Endodermal cell (in vitro differentiated cells): ENCODE measurements at regions not wholly inside any gene's neighbourhood (a gene's known extent, or its start where the extent isn't known, plus 50 kb on each side); places are given as distances from the start of the nearest gene placed in this dataset.

Source experiments
- DNase-seq: peaks from one replicate; pipeline ENCODE4 v3.0.0-alpha.2; 2017
- H3K27ac ChIP-seq: 2 replicates; pipeline ENCODE4 v1.5.1; 2013; ENCODE audit warnings: mild to moderate bottlenecking, low read depth, low read length, moderate library complexity
- H3K27me3 ChIP-seq: 2 replicates; pipeline ENCODE4 v1.6.1; 2013; ENCODE audit warnings: mild to moderate bottlenecking, low read length, moderate library complexity; ENCODE audit not compliant: insufficient read depth, control insufficient read depth, poor library complexity, severe bottlenecking
- H3K36me3 ChIP-seq: 2 replicates; pipeline ENCODE4 v1.7.0; 2013; ENCODE audit warnings: mild to moderate bottlenecking, low read length, moderate library complexity; ENCODE audit not compliant: control insufficient read depth, insufficient read depth
- H3K4me1 ChIP-seq: one replicate; pipeline ENCODE4 v1.7.0; 2013; ENCODE audit warnings: low read length; ENCODE audit not compliant: control insufficient read depth, insufficient read depth
- H3K4me3 ChIP-seq: 2 replicates; pipeline ENCODE4 v1.5.1; 2013; ENCODE audit warnings: mild to moderate bottlenecking, low read length, moderate library complexity
- H3K9ac ChIP-seq: 2 replicates; pipeline ENCODE4 v1.6.1; 2013; ENCODE audit warnings: mild to moderate bottlenecking, low read length, moderate library complexity; ENCODE audit not compliant: poor library complexity, severe bottlenecking; ENCODE audit errors: extremely low read depth
- H3K9me3 ChIP-seq: 2 replicates; pipeline ENCODE4 v1.6.1; 2013; ENCODE audit warnings: mild to moderate bottlenecking, low read length, moderate library complexity; ENCODE audit not compliant: control insufficient read depth
- H3K27ac Mint-ChIP-seq: 2 replicates; pipeline ENCODE4 v1.8.0; 2020; ENCODE audit warnings: mixed read lengths
- H3K27me3 Mint-ChIP-seq: 2 replicates; pipeline ENCODE4 v1.8.0; 2021; ENCODE audit warnings: mild to moderate bottlenecking, mixed read lengths; ENCODE audit not compliant: insufficient read depth
- H3K36me3 Mint-ChIP-seq: 2 replicates; pipeline ENCODE4 v1.8.0; 2020; ENCODE audit warnings: low read depth, mixed read lengths
- H3K4me1 Mint-ChIP-seq: 2 replicates; pipeline ENCODE4 v1.8.0; 2020; ENCODE audit warnings: mixed read lengths
- H3K4me3 Mint-ChIP-seq: 2 replicates; pipeline ENCODE4 v1.8.0; 2020; ENCODE audit warnings: mild to moderate bottlenecking, moderate library complexity, mixed read lengths
- H3K9me3 Mint-ChIP-seq: 2 replicates; pipeline ENCODE4 v1.8.0; 2020; ENCODE audit warnings: mild to moderate bottlenecking, mixed read lengths
- CTCF ChIP-seq: fragments of 200-600 bp; sonication (generic); conservative IDR thresholded peaks from 2 replicates; pipeline ENCODE4 v1.5.0; 2021; ENCODE audit warnings: antibody characterized with exemption, mild to moderate bottlenecking
- WGBS, 2 experiments: methylation state at CpG; one replicate each; pipeline versions ENCODE4 v1.1.5 to v1.1.7; 2013; ENCODE audit warnings: missing lambda C conversion rate in 2 of 2, mixed read lengths in 1 of 2; ENCODE audit not compliant: insufficient coverage in 1 of 2, insufficient read length in 1 of 2; 5-methylcytosine and 5-hydroxymethylcytosine counted together

GRCh38 chr2:212930556-212931260 is 220.7 kb downstream of the IKZF2 start:
- Mint-ChIP-seq H3K27me3 (no peaks in the 10 kb centered on the region), H3K27ac (no peak overlapping the region), H3K9me3 (no peaks in the 10 kb centered on the region), H3K4me1 (peaks cover 4% of the 10 kb centered on the region), H3K4me3 (no peak overlapping the region), H3K36me3 (no peaks in the 10 kb centered on the region)
- no peaks in the 10 kb centered on the region for H3K9me3 ChIP-seq
- H3K36me3 ChIP-seq: no peaks in the 10 kb centered on the region
- no peak for DNase-seq
- no peaks in the 10 kb centered on the region for H3K4me1 ChIP-seq
- WGBS, 2 experiments: 70% methylated on average over 1 of the region's 1 CpG; no CpG with 5 or more reads in 1 of the 2 experiments
- no peaks in the 10 kb centered on the region for H3K27me3 ChIP-seq
- no peak overlapping the region for H3K9ac ChIP-seq
- H3K4me3 ChIP-seq: no peak overlapping the region
- no peak overlapping the region for H3K27ac ChIP-seq
- TF ChIP-seq CTCF: no peak

- Mint-ChIP-seq H3K4me1 (peaks cover 4% of the 10 kb centered on the region), H3K27me3 (no peaks in the 10 kb centered on the region), H3K36me3 (no peaks in the 10 kb centered on the region), H3K4me3 (no peak overlapping the region), H3K27ac (no peak overlapping the region), H3K9me3 (peaks cover under 1% of the 10 kb centered on the region)
- no peak for TF ChIP-seq CTCF
- no peak for DNase-seq
- Histone ChIP-seq H3K9ac (no peak overlapping the region), H3K27me3 (no peaks in the 10 kb centered on the region), H3K4me1 (no peaks in the 10 kb centered on the region), H3K36me3 (no peaks in the 10 kb centered on the region), H3K9me3 (peaks cover under 1% of the 10 kb centered on the region), H3K27ac (no peak overlapping the region), H3K4me3 (no peak overlapping the region)
- WGBS, 2 experiments: 83% methylated on average over 3 of the region's 3 CpGs; no CpG with 5 or more reads in 1 of the 2 experiments
Observed at GRCh38 chr2:212929971-212930370, 221.4 kb downstream of the IKZF2 start.

GRCh38 chr2:212929116-212929515 is 222.3 kb downstream of the IKZF2 start:
- H3K36me3 ChIP-seq: no peaks in the 10 kb centered on the region
- 88% methylated on average over 1 of the region's 2 CpGs; no CpG with 5 or more reads in 1 of the 2 experiments for WGBS, 2 experiments
- H3K27me3 ChIP-seq: no peaks in the 10 kb centered on the region
- no peak overlapping the region for H3K9ac ChIP-seq
- H3K9me3 ChIP-seq: peaks cover 7% of the 10 kb centered on the region
- Mint-ChIP-seq H3K36me3 (no peaks in the 10 kb centered on the region), H3K4me3 (no peak overlapping the region), H3K4me1 (peaks cover 4% of the 10 kb centered on the region), H3K27ac (no peak overlapping the region), H3K9me3 (peaks cover 5% of the 10 kb centered on the region), H3K27me3 (no peaks in the 10 kb centered on the region)
- no peak overlapping the region for H3K27ac ChIP-seq
- no peaks in the 10 kb centered on the region for H3K4me1 ChIP-seq
- no peak for TF ChIP-seq CTCF
- DNase-seq: no peak
- no peak overlapping the region for H3K4me3 ChIP-seq
